NCI-H1417 treated with DMSO at 0.1 percent for 48 hours (cell line): ENCODE measurements at regions not wholly inside any gene's neighbourhood (a gene's known extent, or its start where the extent isn't known, plus 50 kb on each side); places are given as distances from the start of the nearest gene placed in this dataset.

ENCODE experiments used
- DNase-seq: peaks from one replicate; lab custom pipeline; 2025; lab: John Stamatoyannopoulos, UW

DNA sequence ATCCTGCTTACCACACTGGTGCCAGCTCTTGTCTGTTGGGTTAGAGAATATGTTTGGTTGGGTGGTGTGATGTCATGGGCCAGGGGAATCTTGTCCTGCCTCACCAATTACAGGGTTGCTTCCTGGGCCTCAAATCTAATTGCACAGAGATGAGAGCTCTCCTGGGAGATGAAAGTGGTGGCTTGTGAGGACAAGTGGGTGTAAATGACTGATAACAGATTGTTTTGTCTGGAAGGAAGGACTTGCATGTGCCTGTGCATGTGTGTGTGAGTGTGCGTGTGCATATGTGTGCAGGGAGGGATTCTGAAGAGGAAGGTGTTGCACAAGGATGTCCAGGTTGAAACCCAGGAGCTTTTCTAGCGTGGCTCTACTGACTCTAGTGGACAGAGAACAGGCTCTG, 271.9 kb downstream of the LOXHD1 start:
- no peak for DNase-seq

- DNase-seq: no peak
Observed at GRCh38 chr18:46386788-46387187, 270.2 kb downstream of the LOXHD1 start.

- no peak for DNase-seq
Observed at GRCh38 chr18:46387441-46388131, 269.4 kb downstream of the LOXHD1 start.

DNA sequence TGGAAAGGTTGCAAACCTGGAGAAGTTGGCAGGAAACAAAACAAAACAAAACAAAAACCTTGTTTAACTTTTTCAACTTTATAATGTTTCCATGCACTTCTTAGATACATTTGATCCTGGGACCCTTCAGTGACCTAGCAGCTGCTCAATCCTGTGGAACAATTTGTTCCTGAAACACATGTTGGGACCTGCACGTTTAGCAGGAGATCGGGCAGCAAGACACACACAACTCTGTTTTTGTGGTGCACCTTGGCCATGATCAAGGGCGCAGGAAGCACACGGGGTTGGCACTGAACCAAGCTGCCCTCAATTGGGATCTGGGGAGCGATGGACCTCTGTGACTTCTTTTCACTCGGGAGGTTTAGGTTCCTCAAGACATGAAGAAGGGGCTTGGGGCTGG, 268.7 kb downstream of the LOXHD1 start:
- no peak for DNase-seq

- no peak for DNase-seq
Observed at GRCh38 chr18:46392576-46392975, 264.4 kb downstream of the LOXHD1 start.

- DNase-seq: no peak
Observed at GRCh38 chr18:46393230-46393629, 263.8 kb downstream of the LOXHD1 start.

- DNase-seq: no peak
Observed at GRCh38 chr18:46393961-46394360, 263.1 kb downstream of the LOXHD1 start.

DNA sequence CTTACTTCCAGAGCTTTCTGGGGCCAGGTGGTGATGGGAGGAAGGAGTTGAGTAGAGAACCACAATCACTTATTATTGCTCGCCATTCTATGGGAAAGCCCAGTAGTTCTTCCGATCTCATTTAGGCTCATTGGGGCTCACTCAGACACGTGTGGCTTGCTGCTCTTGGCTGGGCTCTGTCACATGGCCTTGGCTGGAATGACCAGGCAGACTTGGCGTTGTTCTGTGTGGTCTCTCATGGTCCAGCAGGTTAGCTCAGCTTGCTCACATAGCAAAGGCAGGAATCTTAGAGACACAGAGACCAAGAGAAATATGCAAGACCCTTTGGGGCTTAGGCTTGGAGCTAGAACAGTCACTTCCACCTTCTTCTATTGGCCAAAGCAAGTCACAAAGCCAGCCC, 261.2 kb downstream of the LOXHD1 start:
- DNase-seq: no peak

DNA sequence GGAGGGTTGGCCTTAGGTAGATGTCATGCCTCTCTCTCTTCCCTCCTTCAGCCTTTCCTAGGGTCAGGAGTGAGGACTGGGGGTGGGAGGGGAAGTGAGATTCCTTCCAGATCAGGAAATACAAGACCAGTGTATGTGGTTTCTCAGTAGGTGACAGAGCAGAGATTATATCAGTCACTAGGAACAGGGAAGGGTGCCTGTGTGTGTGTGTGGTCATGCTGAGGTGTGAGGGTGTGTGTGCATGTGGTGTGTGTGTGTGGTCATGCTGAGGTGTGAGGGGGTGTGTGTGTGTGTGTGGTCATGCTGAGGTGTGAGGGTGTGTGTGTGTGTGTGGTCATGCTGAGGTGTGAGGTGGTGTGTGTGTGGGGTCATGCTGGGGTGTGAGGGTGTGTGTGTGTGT, 259.8 kb downstream of the LOXHD1 start:
- DNase-seq: no peak

- no peak for DNase-seq
Observed at GRCh38 chr18:46398005-46398404, 259.0 kb downstream of the LOXHD1 start.

- no peak for DNase-seq
Observed at GRCh38 chr18:46398625-46399024, 258.4 kb downstream of the LOXHD1 start.

DNA sequence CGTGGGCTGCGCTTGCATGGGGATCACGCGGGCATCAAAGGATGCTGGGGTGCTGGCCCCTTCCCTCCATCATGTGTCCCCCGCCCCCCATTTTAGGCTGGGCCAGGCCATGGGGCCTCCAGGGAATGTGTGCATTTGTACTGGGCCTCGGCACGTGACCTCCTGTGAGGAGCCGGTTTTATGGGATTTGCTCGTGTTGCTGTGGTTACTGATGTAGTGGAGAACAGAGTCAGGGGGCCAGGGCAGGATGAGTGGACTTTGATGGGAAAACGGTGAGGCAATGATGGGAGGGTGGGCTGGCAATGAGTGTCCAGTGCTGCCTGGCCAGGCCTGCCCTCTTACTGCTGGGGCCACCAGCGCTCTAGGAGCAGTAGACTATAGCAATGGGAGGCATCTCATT, 257.7 kb downstream of the LOXHD1 start:
- DNase-seq: no peak

DNA sequence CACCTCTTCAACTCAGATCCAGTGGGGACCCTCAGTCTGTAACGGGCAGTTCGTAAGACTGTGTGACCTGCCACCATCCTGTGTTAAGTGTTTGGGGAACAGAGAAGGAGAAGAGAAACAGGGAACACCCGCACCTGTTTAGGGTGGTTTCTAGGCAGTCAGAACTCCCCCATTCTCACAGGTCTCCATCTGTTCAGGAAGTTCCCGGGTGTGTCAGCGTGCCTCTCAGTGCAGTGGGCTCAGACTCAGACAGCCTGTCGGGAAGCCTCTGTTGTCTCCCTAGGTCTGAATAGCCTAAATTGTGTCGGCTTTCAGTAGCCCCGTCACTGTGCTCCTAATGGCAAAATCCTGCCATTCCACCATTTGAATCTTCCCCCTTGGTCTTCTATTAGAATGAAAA, 256.6 kb downstream of the LOXHD1 start:
- DNase-seq: no peak

- DNase-seq: no peak
Observed at GRCh38 chr18:46401486-46402070, 255.4 kb downstream of the LOXHD1 start.

DNA sequence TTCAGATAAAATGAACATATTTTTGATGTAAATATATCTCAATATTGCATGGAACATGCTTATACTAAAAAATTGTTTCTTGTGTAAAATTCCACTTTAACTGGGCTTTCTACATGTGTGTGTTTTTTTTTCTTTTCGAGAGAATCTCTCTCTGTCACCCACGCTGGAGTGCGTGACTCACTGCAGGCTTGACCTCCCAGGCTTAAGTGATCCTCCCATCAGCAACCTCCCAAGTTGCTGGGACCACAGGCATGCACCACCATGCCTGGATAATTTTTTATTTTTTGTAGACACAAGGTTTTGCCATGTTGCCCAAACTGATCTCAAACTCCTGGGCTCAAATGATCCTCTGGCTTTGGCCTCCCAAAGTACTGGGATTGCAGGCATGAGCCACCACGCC, 254.6 kb downstream of the LOXHD1 start:
- DNase-seq: no peak

DNA sequence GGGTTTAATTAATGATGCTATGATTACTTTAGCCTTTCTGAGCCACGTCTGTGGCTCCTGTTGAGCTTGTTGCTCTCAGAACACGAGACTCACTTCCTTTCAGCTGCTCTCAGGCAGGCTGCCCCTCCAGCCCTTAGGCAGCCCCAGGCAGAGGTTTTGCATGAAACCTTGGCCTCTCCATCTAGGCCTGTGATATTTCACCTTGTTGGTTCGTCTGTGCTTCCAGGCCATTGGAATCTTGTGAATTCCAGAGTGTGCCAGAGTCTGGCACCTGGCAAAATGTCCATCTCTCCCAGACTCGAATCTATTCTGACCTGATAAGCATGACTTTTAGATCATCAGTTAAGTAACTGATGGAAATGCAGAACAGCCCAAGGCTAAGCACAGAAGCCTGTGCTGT, 254.1 kb downstream of the LOXHD1 start:
- no peak for DNase-seq

DNA sequence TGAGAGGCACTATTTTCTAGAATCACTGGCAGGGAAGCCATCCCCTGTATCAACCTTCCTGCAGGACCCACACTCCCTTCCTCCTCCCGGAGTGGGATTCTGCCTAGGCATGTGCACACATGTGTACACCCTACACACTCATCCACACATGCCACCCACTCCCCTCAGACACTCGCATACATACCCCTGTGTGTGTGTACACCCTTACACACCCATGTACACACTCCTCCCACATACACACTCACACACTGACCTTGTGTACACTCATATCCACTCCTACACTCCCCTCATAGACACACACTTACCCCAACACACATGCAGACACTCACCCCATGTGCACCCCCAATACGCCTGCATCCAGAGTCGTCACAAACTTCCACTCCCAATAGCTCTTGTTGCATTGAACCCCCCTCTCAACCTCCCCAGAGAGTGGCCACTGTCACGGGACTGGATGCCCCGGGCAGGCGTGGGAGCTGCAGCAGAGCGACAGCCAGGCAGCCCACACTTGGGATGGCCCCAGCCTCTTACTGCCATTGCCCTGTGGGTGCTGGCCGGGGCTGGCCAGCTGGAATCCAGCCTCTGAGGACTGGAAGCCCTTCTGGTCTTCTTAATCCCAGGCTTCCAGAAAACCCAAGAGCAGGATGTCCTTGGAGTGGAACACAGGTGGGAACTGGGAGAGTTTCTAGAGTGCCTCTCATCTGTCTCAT, 251.0 kb downstream of the LOXHD1 start:
- no peak for DNase-seq

DNA sequence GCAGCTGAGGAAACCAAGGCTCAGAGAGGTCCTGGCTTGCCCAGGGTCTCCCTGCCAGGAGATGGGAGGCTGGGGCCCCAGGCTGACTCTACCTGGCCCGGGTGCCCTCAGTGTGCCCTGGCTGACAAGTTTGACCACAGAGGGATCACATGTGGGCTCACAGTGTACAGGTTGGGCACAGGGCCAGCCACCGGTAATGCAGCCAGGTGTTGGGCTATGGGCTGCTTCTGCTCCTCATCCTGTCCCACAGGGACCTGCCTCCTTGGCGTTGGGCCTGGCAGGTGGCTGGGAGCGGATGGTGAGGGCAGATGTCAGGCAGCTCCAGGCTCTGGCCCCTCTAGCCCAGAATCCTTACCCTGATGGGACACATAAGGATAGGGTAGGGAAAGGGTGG, 250.5 kb downstream of the LOXHD1 start:
- DNase-seq: no peak

DNA sequence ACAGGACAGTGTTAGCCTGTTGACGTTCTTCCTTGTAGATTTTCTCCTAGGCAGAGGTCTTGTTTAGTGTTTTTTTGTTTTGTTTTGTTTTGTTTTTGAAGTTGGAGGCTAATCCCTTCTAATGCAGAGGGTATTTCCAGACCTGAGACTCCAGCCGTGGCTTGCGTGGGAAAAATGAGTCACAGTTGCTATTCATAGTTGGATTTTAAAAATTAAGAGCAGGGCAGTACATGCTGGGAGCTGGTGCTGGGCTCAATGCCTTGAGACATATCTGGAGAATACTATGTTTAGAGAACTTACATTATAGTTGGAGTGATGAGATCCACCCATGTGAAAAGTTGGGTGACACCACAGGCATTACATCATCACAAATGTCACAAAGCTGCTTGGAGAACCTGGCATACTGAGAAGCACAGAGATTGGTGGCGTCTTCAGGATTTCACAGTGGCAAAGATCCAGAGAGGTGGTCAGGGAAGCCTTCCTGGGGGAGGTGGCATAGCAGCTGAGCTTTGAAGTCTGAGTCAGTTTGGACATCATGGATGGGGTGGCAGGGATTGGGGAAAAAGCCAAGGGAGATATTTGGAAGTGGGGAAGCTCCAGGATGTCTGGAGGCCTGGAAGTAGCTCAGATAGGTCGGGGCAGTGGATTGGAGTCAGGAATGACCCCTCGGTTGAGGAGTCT, 249.4 kb downstream of the LOXHD1 start:
- no peak for DNase-seq

DNA sequence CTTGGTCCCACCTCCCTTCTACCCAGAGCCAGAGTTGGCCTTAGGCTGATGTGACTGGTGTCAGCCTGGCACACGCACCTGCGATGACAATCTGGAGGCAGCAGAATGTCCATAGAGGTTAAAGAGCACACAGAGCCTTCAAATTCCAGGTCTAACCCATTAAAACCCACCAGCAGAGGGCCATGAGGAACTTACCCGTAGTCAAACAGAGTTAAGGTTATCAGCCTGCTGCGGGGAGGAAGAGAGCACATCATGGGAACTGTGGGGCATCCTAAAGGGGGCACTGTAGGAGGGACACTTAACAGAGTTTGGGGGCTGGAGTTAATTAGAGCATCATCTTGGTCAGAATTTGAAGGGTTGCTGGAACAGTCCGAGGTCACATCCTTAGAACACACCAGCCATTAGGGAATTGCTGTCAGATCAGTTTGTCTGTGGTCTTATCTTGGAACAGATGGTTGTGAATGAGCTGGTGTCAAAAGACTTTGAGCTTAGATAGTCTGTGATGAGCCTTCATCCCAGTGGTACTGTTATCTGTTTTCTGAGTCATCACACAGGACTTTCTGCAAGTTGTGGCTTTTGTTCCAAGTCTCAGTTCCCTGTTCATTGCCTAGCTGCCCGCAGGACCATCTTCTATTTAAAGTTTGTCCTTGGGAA, 248.6 kb downstream of the LOXHD1 start:
- DNase-seq: no peak

- no peak for DNase-seq
Observed at GRCh38 chr18:46411191-46411828, 245.7 kb downstream of the LOXHD1 start.
